ENCODE measurements at regions not wholly inside any gene's neighbourhood (a gene's known extent, or its start where the extent isn't known, plus 50 kb on each side); places are given as distances from the start of the nearest gene placed in this dataset.

DNA sequence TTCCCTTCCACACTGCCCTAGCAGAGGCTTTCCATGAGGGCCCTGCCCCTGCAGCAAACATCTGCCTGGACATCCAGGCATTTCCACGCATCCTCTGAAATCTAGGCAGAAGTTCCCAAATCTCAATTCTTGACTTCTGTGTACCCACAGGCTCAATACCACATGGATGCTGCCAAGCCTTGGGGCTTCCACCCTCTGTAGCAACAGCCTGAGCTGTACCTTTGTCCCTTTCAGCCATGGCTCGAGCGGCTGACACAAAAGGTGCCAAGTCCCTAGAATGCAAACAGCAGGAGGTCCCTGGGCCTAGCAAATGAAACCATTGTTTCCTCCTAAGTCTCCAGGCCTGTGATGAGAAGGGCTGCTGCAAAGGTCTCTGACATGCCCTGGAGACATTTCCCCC lies 744.5 kb upstream of the LINC00305 start:
- Histone ChIP-seq H3K36me3 (no peaks in the 10 kb centered on the region), H3K27ac (no peak overlapping the region), H3K4me3 (no peak overlapping the region), H3K4me1 (replicated peaks) (no peaks in the 10 kb centered on the region), H3K9me3 (no peaks in the 10 kb centered on the region), H3K27me3 (replicated peaks; ENCODE audit: insufficient read depth) (no peaks in the 10 kb centered on the region)
- no peak for TF ChIP-seq POLR2AphosphoS5 (IDR thresholded peaks at IDR 0.05)
- no peak for TF ChIP-seq POLR2A (IDR thresholded peaks at IDR 0.05)
- TF ChIP-seq, protein P1, sequence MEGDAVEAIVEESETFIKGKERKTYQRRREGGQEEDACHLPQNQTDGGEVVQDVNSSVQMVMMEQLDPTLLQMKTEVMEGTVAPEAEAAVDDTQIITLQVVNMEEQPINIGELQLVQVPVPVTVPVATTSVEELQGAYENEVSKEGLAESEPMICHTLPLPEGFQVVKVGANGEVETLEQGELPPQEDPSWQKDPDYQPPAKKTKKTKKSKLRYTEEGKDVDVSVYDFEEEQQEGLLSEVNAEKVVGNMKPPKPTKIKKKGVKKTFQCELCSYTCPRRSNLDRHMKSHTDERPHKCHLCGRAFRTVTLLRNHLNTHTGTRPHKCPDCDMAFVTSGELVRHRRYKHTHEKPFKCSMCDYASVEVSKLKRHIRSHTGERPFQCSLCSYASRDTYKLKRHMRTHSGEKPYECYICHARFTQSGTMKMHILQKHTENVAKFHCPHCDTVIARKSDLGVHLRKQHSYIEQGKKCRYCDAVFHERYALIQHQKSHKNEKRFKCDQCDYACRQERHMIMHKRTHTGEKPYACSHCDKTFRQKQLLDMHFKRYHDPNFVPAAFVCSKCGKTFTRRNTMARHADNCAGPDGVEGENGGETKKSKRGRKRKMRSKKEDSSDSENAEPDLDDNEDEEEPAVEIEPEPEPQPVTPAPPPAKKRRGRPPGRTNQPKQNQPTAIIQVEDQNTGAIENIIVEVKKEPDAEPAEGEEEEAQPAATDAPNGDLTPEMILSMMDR (IDR thresholded peaks at IDR 0.05) = no peak
- intact Hi-C loops (cut with DNase I) = no loop called here
- 91% methylated on average over 3 of the region's 3 CpGs for WGBS
- no peak for DNase-seq (ENCODE audit: low spot score)

DNA sequence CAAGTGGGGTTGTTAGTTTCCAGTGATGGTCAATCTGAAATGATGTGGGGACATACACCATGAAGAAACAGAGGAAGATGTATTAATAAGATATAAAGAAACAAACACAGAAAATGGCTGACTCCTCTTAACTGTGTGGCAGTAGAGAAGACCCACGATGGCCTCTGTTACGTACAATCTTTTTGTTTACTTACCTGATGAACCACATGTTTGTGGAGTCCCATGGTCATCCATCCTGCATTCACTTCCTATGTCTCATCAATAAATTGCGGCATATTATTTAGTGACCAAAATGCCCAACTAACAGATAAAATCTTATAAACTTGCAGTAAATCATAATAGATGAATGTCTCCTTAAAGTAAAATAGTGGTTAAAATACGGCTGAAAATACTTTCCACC lies 740.1 kb upstream of the LINC00305 start:
- no peak for DNase-seq (ENCODE audit: low spot score)
- intact Hi-C loops (cut with DNase I) = no loop called here
- Histone ChIP-seq H3K9me3 (no peaks in the 10 kb centered on the region), H3K4me1 (replicated peaks) (no peaks in the 10 kb centered on the region), H3K27me3 (replicated peaks; ENCODE audit: insufficient read depth) (no peaks in the 10 kb centered on the region), H3K36me3 (no peaks in the 10 kb centered on the region), H3K4me3 (no peak overlapping the region), H3K27ac (no peak overlapping the region)
- TF ChIP-seq, protein P1 (IDR thresholded peaks at IDR 0.05) = no peak
- TF ChIP-seq POLR2A (IDR thresholded peaks at IDR 0.05) (no peak), POLR2AphosphoS5 (IDR thresholded peaks at IDR 0.05) (no peak)
- 74% methylated on average over 4 of the region's 4 CpGs for WGBS

DNA sequence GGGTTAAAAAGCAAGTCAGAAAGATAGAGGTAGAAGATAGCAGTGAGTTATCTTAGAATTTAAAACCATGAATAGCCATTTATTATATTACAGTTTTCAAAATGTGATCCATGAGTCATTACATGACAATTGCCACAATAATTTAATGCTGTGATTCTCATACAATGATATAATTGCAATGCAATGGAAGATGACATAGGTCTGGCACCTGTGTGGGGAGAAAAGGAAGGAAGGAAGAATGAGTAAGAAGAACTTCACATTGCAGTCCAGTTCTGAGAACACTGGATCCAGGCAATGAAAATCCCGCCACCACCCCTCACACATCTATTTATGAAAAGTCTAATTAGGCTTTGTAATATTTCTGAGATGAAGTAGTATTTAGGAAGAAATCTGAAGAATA lies 738.1 kb upstream of the LINC00305 start:
- no peaks in the 10 kb centered on the region for H3K27me3 ChIP-seq (replicated peaks; ENCODE audit: insufficient read depth)
- H3K4me1 ChIP-seq (replicated peaks) = no peaks in the 10 kb centered on the region
- no peak overlapping the region for H3K27ac ChIP-seq
- intact Hi-C loops (cut with DNase I) = no loop called here
- WGBS = 89% methylated on average over 1 of the region's 1 CpG
- DNase-seq (ENCODE audit: low spot score) = no peak
- no peaks in the 10 kb centered on the region for H3K36me3 ChIP-seq
- no peak for TF ChIP-seq POLR2A (IDR thresholded peaks at IDR 0.05)
- H3K4me3 ChIP-seq = no peak overlapping the region
- H3K9me3 ChIP-seq = no peaks in the 10 kb centered on the region

DNA sequence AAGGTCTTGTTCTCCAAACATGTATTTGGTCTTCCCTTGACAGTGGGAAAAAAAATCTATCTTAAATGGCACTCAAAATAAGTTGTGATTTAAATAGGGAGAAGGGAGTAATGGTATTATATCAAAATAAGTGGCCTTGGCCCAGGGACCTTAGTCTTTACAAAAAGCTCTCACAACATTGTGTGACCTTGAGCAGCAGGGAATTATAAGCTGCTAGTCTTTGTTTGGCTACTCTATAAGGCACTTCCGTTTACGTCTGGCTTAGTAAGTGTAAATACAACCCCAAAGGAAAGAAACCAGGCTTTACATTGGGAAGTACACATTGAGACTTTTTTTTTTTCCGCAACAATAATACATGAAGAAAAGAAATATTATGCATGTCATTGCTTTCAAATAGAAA lies 734.0 kb upstream of the LINC00305 start:
- H3K27ac ChIP-seq = no peak overlapping the region
- no peaks in the 10 kb centered on the region for H3K36me3 ChIP-seq
- H3K4me1 ChIP-seq (replicated peaks) = no peaks in the 10 kb centered on the region
- DNase-seq (ENCODE audit: low spot score) = no peak
- H3K4me3 ChIP-seq = no peak overlapping the region
- WGBS = 46% methylated on average over 3 of the region's 3 CpGs
- TF ChIP-seq POLR2AphosphoS5 (IDR thresholded peaks at IDR 0.05) (no peak), POLR2A (IDR thresholded peaks at IDR 0.05) (no peak)
- TF ChIP-seq, protein P1 (IDR thresholded peaks at IDR 0.05) = no peak
- no peaks in the 10 kb centered on the region for H3K9me3 ChIP-seq
- no peaks in the 10 kb centered on the region for H3K27me3 ChIP-seq (replicated peaks; ENCODE audit: insufficient read depth)
- intact Hi-C loops (cut with DNase I) = no loop called here

DNA sequence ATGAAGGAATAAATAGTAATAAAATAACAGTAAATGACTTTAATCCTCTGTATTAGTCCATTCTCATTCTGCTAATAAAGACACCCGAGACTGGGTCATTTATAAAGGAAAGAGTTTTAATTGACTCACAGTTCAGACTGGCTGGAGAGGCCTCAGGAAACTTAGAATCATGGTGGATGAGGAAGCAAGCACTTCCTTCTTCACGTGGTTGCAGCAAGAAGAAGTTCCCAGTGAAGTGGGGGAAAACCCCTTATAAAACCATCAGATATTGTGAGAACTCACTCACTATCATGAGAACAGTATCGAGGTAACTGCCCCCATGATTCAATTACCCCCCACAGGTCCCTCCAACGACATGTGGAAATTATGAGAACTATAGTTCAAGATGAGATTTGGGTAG lies 727.9 kb upstream of the LINC00305 start:
- intact Hi-C loops (cut with DNase I) = no loop called here
- WGBS = 79% methylated on average over 4 of the region's 4 CpGs
- DNase-seq (ENCODE audit: low spot score) = no peak
- no peak overlapping the region for H3K27ac ChIP-seq
- H3K4me1 ChIP-seq (replicated peaks) = no peaks in the 10 kb centered on the region
- no peaks in the 10 kb centered on the region for H3K9me3 ChIP-seq
- no peaks in the 10 kb centered on the region for H3K36me3 ChIP-seq
- no peaks in the 10 kb centered on the region for H3K27me3 ChIP-seq (replicated peaks; ENCODE audit: insufficient read depth)
- no peak for TF ChIP-seq POLR2AphosphoS5 (IDR thresholded peaks at IDR 0.05)
- TF ChIP-seq, protein P1 (IDR thresholded peaks at IDR 0.05) = no peak
- no peak for TF ChIP-seq POLR2A (IDR thresholded peaks at IDR 0.05)
- H3K4me3 ChIP-seq = no peak overlapping the region
